A673 (cell line): ENCODE measurements at regions not wholly inside any gene's neighbourhood (a gene's known extent, or its start where the extent isn't known, plus 50 kb on each side); places are given as distances from the start of the nearest gene placed in this dataset.

Source experiments
- BruUV-seq: library from RNA; stranded (reverse); fragments of 400-500 nt; replicated peaks from 2 replicates; lab custom pipeline; 2021; lab: Mats Ljungman, UMichigan
- CTCF ChIA-PET: fragments of 300-600 bp; sonication (Branson Sonifier 250); formaldehyde crosslinking; loops from one replicate; lab custom pipeline; 2022; ENCODE audit warnings: antibody characterized with exemption; lab: Charles Lee
- POLR2A ChIA-PET: fragments of 300-600 bp; sonication (Branson Sonifier 250); formaldehyde crosslinking; loops from one replicate; lab custom pipeline; 2022; ENCODE audit warnings: antibody characterized with exemption; ENCODE audit not compliant: low non-redundant PET; lab: Charles Lee
- DNase-seq: peaks from one replicate; pipeline ENCODE4 v3.0.0-alpha.2; 2015; ENCODE audit warnings: low spot score
- H3K27ac ChIP-seq: fragments of 200-600 bp; sonication (generic); 2 replicates; pipeline ENCODE4 v1.5.1; 2016; ENCODE audit warnings: mixed run types, low read depth, mild to moderate bottlenecking, mixed read lengths, antibody characterized with exemption, low read length; ENCODE audit not compliant: poor library complexity, severe bottlenecking
- H3K27me3 ChIP-seq: fragments of 200-600 bp; sonication (generic); replicated peaks from 2 replicates; pipeline ENCODE4 v1.6.1; 2017; ENCODE audit warnings: mixed run types, low read depth, mild to moderate bottlenecking, mixed read lengths, antibody characterized with exemption, low read length; ENCODE audit not compliant: insufficient read depth, poor library complexity
- H3K36me3 ChIP-seq: fragments of 200-600 bp; sonication (generic); 2 replicates; pipeline ENCODE4 v1.6.1; 2016; ENCODE audit warnings: mixed run types, mild to moderate bottlenecking, mixed read lengths, antibody characterized with exemption, low read length; ENCODE audit not compliant: insufficient read depth, poor library complexity, severe bottlenecking
- H3K4me1 ChIP-seq: fragments of 200-600 bp; sonication (generic); 2 replicates; pipeline ENCODE4 v1.6.1; 2017; ENCODE audit warnings: mixed run types, mild to moderate bottlenecking, mixed read lengths, antibody characterized with exemption, low read length; ENCODE audit not compliant: insufficient read depth, poor library complexity, severe bottlenecking
- H3K4me3 ChIP-seq: fragments of 200-600 bp; sonication (generic); 2 replicates; pipeline ENCODE4 v1.5.1; 2016; ENCODE audit warnings: low read depth, mixed run types, mild to moderate bottlenecking, mixed read lengths, low read length; ENCODE audit not compliant: poor library complexity, severe bottlenecking
- H3K9me3 ChIP-seq: fragments of 200-600 bp; sonication (generic); 2 replicates; pipeline ENCODE4 v1.6.1; 2016; ENCODE audit warnings: mixed run types, low read depth, mild to moderate bottlenecking, mixed read lengths, antibody characterized with exemption, low read length; ENCODE audit not compliant: poor library complexity, severe bottlenecking
- EZH2 ChIP-seq: fragments of 200-600 bp; sonication (generic); IDR thresholded peaks from 2 replicates; pipeline ENCODE4 v1.6.1; 2017; ENCODE audit warnings: borderline replicate concordance, low read depth, mild to moderate bottlenecking, mixed read lengths, antibody characterized with exemption, low read length; ENCODE audit not compliant: poor library complexity, severe bottlenecking
- intact Hi-C: fragments of 100-400 bp; cut with micrococcal nuclease; formaldehyde crosslinking; loops from one replicate; pipeline ENCODE4 v1.10.0; 2022; ENCODE audit not compliant: unreplicated experiment
- TF ChIP-seq, protein P1 (sequence below): fragments of 300-800, 200-600 bp; sonication (generic); conservative IDR thresholded peaks from 2 replicates; pipeline ENCODE4 v1.5.1; 2017; ENCODE audit warnings: low read depth, mild to moderate bottlenecking, antibody characterized with exemption, low read length, moderate library complexity, mixed read lengths

GRCh38 chr18:26649193-26649543 lies 100.8 kb upstream of the KCTD1 start:
- no peaks in the 10 kb centered on the region for H3K9me3 ChIP-seq
- ChIA-PET CTCF (interaction anchor here (0.8 kb wide), 1 partner anchor 265 kb away, joined by 3 read pairs; no protein-coding TSS in a partner anchor), POLR2A (no interaction called here)
- intact Hi-C loops: loop anchor here (1.0 to 5.0 kb wide), 2 partner anchors 266 to 342 kb away; no protein-coding TSS in a partner anchor
- no TSS peak for BruUV-seq
- no peaks in the 10 kb centered on the region for H3K36me3 ChIP-seq
- TF ChIP-seq, protein P1, sequence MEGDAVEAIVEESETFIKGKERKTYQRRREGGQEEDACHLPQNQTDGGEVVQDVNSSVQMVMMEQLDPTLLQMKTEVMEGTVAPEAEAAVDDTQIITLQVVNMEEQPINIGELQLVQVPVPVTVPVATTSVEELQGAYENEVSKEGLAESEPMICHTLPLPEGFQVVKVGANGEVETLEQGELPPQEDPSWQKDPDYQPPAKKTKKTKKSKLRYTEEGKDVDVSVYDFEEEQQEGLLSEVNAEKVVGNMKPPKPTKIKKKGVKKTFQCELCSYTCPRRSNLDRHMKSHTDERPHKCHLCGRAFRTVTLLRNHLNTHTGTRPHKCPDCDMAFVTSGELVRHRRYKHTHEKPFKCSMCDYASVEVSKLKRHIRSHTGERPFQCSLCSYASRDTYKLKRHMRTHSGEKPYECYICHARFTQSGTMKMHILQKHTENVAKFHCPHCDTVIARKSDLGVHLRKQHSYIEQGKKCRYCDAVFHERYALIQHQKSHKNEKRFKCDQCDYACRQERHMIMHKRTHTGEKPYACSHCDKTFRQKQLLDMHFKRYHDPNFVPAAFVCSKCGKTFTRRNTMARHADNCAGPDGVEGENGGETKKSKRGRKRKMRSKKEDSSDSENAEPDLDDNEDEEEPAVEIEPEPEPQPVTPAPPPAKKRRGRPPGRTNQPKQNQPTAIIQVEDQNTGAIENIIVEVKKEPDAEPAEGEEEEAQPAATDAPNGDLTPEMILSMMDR: no peak
- TF ChIP-seq EZH2: no peak
- H3K27me3 ChIP-seq: peaks cover 44% of the 10 kb centered on the region
- H3K4me3 ChIP-seq: no peak overlapping the region
- no peak for DNase-seq
- H3K27ac ChIP-seq: no peak overlapping the region
- no peaks in the 10 kb centered on the region for H3K4me1 ChIP-seq

DNA sequence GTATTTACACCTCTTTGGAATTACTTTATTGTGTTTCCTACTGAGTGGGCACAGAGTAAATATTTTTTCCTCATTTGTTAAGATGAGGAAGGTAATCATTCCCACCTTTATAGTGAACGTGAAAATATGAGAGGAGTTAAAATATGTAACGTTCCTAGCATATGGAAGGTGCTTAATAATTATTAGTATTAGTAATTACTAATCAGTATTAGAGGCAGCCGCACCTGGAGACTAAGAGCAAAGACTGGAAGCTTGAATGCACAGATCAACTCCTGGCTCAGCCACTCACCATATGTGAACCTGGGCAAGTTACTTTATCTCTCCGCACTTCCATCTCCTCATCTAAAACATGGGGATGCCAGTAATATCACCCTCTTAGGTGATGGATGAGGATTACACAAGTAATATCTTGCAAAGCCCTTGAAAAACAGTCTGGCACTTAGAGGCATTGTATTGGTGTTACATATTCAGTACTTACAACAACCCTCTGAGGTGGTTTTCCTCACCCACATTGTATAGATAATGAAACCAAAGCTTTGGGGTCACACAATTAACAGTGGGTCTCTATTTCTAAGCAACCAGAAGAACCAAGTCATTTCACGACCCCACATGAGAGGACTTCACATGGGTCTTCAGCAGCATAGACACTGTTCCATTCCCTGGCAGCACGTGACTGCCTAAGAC lies 100.3 kb upstream of the KCTD1 start:
- no peaks in the 10 kb centered on the region for H3K9me3 ChIP-seq
- no TSS peak for BruUV-seq
- no peak for TF ChIP-seq EZH2
- TF ChIP-seq, protein P1: no peak
- no peak overlapping the region for H3K27ac ChIP-seq
- peaks cover 43% of the 10 kb centered on the region for H3K27me3 ChIP-seq
- CTCF ChIA-PET: no interaction called here
- POLR2A ChIA-PET: no interaction called here
- intact Hi-C loops: loop anchor here (1.0 to 5.0 kb wide), 2 partner anchors 265 to 341 kb away; no protein-coding TSS in a partner anchor
- no peak overlapping the region for H3K4me3 ChIP-seq
- no peaks in the 10 kb centered on the region for H3K4me1 ChIP-seq
- no peak for DNase-seq
- no peaks in the 10 kb centered on the region for H3K36me3 ChIP-seq

DNA sequence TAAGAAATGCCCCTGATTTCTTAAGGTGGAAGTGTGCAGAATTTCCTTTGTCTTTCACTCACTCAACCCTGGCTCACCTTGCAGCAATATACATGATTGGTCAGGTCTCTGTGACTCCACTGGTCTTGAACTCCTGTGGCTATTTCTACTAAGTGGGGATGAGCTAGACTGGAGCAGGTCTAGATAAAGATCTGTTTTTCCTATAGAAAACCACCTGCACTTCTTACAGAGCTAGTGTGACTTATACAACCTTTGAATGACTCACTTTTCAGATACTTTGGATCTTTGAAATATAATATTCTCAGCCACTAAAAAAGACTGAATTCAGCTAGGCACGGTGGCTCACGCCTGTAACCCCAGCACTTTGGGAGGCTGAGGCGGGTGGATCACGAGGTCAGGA lies 98.5 kb upstream of the KCTD1 start:
- peaks cover 29% of the 10 kb centered on the region for H3K27me3 ChIP-seq
- H3K4me1 ChIP-seq: no peaks in the 10 kb centered on the region
- TF ChIP-seq EZH2: no peak
- TF ChIP-seq, protein P1: no peak
- no peak overlapping the region for H3K4me3 ChIP-seq
- DNase-seq: no peak
- intact Hi-C loops: loop anchor here (5.0 kb wide), 1 partner anchor 340 kb away; no protein-coding TSS in a partner anchor
- no peaks in the 10 kb centered on the region for H3K36me3 ChIP-seq
- ChIA-PET CTCF (no interaction called here), POLR2A (no interaction called here)
- no TSS peak for BruUV-seq
- H3K27ac ChIP-seq: no peak overlapping the region
- H3K9me3 ChIP-seq: no peaks in the 10 kb centered on the region
